Amniotic stem cell (primary cell): ENCODE measurements at regions not wholly inside any gene's neighbourhood (a gene's known extent, or its start where the extent isn't known, plus 50 kb on each side); places are given as distances from the start of the nearest gene placed in this dataset.
"Not testable (repeated sequence)": the region's sequence is repeated elsewhere in the genome, so short reads cannot be mapped to it uniquely, and the experiment has no call there.

ENCODE experiments used
- DNase-seq: peaks from one replicate; lab custom pipeline; 2025; lab: John Stamatoyannopoulos, UW

DNA sequence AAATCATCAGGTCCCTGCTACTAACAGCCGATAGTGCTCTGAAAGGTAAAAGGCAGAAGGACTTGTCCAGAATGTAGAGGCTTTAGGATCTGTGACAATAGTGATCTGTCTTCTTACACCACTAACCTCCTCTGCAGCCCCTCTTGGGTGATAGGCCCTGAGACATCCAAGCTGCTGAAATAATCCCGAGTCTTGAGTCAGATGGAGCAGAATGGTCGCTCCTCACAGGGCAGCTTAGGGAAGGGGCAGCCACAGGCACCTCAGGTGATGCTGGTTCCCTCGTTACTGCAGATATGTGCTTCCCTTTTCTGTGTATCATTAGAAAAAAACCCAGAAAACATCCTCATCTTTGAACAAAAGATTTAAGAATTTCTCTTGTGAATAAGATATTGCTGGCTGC, 157.1 kb upstream of the DLX2 start:
- no peak for DNase-seq

- DNase-seq, result no peak
Observed at GRCh38 chr2:172260336-172260735, 157.6 kb upstream of the DLX2 start.

DNA sequence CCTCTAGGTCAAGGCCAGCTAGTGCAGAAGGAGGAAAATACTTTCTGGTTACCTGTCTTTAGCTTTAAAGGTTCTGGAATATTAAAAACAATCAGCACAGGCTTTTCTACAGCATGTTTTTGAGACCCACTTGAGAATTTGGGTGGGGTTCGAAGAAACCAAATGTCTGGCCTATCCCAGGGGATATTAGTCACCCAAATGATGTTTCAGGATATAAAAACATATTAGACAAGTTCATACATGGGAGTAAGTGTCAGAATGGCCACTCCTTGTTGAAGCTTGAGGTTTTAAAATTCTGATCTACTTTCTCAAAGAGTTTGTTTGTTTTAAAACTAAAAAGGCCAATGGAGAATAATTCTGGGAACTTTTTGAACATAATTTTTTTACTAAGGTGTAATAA, 158.6 kb upstream of the DLX2 start:
- no peak for DNase-seq

- no peak for DNase-seq
Observed at GRCh38 chr2:172262486-172262885, 159.8 kb upstream of the DLX2 start.

DNA sequence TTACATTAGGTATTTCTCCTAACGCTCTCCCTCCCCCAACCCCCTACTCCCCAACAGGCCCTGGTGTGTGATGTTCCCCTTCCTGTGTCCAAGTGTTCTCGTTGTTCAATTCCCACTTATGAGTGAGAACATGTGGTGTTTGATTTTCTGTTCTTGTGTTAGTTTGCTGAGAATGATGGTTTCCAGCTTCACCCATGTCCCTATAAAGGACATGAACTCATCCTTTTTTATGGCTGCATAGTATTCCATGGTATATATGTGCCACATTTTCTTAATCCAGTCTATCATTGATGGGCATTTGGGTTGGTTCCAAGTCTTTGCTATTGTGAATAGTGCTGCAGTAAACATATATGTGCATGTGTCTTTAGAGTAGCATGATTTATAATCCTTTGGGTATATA, 162.1 kb upstream of the DLX2 start:
- not testable (repeated sequence) for DNase-seq

GRCh38 chr2:172269507-172270244, 157.7 kb upstream of the ITGA6 start:
- DNase-seq, result not testable (repeated sequence)

- DNase-seq, result no peak
Observed at GRCh38 chr2:172270278-172271079, 156.9 kb upstream of the ITGA6 start.

DNA sequence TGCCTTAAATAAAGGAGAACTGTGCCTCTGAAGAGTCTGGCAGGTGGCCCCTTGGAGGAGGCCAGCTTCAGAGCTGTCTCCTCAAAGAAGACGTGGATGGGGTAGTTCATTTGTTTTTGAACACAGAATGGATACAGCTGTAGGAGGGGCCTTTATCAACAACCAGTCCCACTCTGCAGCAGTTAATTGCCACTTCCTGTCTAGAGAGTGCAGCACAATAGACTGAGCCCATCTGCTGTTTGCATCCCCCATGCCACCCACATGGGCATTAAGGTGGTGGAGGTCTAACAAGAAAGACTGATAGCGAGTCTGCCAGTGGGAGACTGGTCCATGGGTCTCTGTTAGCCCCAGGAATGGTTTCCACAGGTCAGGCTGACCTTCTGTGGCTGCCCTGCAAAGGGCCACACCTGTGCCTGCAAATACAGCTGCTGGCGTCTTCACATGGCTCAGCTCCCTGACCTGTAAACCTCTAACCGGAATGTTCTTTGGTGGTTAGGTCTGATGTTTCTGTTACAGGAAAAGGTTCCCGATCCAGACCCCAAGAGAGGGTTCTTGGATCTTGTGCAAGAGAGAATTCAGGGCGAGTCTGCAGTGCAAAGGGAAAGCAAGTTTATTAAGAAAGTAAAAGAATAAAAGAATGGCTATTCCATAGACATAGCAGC, 153.3 kb upstream of the ITGA6 start:
- no peak for DNase-seq

- DNase-seq, result no peak
Observed at GRCh38 chr2:172275239-172275638, 152.1 kb upstream of the ITGA6 start.

GRCh38 chr2:172276961-172277360, 150.4 kb upstream of the ITGA6 start:
- no peak for DNase-seq

DNA sequence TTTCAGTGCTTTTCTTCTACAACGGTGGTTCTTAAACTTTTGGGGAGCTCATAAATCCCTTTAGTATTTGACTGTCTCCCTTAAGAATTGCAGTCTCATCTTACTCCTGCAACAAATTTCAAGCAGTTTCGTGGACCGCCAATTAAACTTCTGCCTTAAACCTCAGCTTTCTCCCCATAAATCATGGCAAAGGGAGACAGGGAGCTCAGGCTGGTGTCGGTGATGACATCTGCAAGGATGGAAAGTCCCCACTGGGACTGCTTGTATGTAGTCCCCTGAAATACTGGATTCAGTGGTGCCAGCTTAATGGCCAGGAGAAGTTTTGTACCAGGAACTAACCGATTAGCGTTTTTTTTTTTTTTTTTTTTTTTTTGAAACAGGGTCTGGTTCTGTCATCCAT, 148.7 kb upstream of the ITGA6 start:
- DNase-seq, result no peak

DNA sequence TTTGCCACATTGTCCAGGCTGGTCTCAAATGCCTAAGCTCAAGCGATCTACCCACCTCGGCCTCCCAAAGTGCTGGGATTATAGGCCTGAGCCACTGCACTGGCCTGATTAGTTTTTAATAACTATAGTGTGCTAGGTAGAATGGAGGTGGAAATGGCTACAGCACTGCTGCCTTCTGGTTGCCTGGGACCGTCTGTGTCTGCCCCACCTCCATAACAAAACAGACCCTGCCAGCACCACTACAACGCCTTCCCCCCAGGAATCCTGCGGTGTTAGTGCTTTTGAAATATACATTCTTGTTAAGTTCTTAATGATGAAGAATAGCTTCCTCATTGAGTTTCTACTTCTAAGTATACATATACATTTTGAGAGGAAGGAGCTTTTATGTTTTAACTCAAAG, 148.2 kb upstream of the ITGA6 start:
- DNase-seq, result no peak

DNA sequence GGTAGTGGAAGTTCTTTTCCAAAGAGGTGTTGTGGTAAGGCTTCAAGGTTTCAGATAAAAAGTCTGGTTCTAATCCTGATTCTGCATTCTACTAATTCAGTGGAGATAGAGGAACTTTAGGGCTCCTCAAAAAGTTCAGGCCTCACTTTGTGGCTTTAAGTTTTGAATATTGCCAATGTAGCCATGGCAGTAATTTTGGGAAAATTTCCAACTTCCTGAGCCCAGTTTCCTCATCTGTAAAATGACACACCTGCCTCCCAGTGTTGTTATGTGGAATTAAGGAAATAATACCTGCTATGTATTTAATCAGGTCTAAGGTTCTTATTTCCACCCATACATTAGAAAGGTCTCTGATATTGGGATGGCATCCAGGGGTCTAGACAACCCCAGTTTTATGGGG, 147.6 kb upstream of the ITGA6 start:
- no peak for DNase-seq

DNA sequence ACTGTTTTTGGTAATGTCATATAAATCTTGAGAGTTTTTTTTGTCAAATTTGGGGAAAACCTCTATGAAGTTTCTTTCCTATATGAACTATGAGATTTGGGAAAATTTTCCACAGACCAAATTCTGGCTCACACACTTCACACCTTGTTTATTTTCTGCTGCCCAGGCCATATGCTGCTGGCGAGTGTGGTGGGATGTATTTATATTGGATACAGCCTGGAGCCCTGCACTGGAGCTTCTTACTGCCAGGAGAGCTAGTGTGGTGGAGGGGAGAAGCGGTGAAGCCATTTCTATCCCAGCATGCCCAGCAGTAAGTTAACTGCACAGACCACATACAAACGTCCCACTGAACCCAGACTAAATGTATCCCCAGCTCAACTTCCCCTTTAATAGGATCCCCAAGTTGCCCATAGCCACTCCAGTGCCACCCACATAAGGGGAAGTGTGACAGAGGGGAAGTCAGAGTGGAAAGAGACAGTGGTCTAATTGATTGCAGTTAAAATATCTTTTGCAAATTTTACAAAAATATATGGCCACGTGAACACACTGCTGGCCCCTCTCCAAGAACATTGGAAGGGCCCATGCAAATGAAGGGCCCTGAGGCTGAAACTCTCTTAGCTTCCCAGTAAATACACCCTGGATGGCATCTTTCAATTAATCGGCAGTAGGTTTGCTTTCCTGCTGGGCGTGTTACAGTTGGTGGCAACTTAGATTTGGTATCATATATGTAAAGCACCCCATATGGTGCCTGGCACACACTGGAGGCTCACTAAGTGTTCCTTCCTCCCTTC, 146.6 kb upstream of the ITGA6 start:
- no peak for DNase-seq

- DNase-seq, result peak; percentile 43
Observed at GRCh38 chr2:172281648-172282570, 145.5 kb upstream of the ITGA6 start.

GRCh38 chr2:172282944-172283343, 144.4 kb upstream of the ITGA6 start:
- peak; percentile 87 for DNase-seq

DNA sequence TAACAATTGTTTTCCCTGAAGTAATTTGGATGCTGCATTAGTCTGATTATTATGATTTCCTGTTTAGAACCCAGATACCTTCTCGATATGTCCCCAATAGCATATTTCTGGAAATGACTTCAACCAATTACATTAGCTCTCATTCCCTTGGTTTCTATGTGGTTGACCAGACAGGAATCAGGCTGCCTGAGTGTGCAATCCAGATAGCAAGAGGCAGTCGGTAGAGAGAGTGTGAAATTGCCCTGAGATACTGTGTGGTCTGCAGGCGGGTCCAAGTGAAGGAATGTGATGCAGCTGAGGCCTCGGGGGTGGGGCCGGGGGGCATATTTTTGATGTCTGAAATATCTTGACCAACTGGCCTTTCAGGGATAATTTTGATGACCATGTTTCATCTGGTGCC, 143.9 kb upstream of the ITGA6 start:
- DNase-seq, result no peak

- DNase-seq, result no peak
Observed at GRCh38 chr2:172284209-172284608, 143.2 kb upstream of the ITGA6 start.

- no peak for DNase-seq
Observed at GRCh38 chr2:172285010-172285621, 142.3 kb upstream of the ITGA6 start.

DNA sequence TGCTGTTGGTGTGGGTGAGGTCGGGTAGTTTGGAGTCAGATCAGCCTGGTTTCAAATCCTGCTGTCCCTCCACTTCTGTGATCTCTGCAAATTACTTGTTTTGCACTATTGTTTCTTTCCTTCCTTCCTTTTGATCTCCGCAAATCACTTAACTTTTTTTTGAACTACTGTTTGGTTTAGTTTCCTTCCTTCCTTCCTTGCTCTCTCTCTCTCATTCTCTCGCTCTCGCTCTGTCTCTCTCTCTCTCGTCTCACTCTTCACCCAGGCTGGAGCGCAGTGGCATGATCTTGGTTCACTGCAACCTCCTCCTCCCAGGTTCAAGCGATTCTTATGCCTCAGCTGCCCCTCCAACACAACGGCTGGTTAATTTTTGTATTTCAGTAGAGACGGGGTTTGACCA, 141.6 kb upstream of the ITGA6 start:
- DNase-seq, result no peak

- no peak for DNase-seq
Observed at GRCh38 chr2:172287190-172287589, 140.2 kb upstream of the ITGA6 start.
